AG04450 (cell line): ENCODE measurements at regions not wholly inside any gene's neighbourhood (a gene's known extent, or its start where the extent isn't known, plus 50 kb on each side); places are given as distances from the start of the nearest gene placed in this dataset.

ENCODE experiments used
- CTCF ChIA-PET: fragments of 300-600, 350-600 bp; formaldehyde crosslinking; extraction: SDS; loops from one replicate; lab custom pipeline; 2022; ENCODE audit warnings: antibody characterized with exemption, inconsistent platforms; lab: Charles Lee
- POLR2A ChIA-PET: fragments of 350-600 bp; formaldehyde crosslinking; extraction: SDS; loops from one replicate; lab custom pipeline; 2021; ENCODE audit warnings: antibody characterized with exemption, inconsistent platforms; lab: Yijun Ruan, JAX
- DNase-seq: peaks from one replicate; pipeline ENCODE4 v3.0.0-alpha.2; 2011; ENCODE audit warnings: low read depth, low spot score
- H3K27ac ChIP-seq: one replicate; pipeline ENCODE4 v1.5.1; 2012; ENCODE audit warnings: low read depth, low read length, control low read depth
- H3K27me3 ChIP-seq: one replicate; pipeline ENCODE4 v1.6.0; 2012; ENCODE audit warnings: low read length; ENCODE audit not compliant: control insufficient read depth, insufficient read depth
- H3K4me3 ChIP-seq: 2 replicates; pipeline ENCODE4 v1.5.1; 2011; ENCODE audit warnings: mild to moderate bottlenecking, low read depth, low read length, control low read depth
- H3K9me3 ChIP-seq: 2 replicates; pipeline ENCODE4 v1.5.1; 2012; ENCODE audit warnings: low read length; ENCODE audit not compliant: control insufficient read depth, insufficient read depth
- CTCF ChIP-seq: IDR thresholded peaks from 2 replicates; pipeline ENCODE4 v1.5.1; 2011; ENCODE audit warnings: low read depth, low read length, control low read depth, inconsistent platforms

DNA sequence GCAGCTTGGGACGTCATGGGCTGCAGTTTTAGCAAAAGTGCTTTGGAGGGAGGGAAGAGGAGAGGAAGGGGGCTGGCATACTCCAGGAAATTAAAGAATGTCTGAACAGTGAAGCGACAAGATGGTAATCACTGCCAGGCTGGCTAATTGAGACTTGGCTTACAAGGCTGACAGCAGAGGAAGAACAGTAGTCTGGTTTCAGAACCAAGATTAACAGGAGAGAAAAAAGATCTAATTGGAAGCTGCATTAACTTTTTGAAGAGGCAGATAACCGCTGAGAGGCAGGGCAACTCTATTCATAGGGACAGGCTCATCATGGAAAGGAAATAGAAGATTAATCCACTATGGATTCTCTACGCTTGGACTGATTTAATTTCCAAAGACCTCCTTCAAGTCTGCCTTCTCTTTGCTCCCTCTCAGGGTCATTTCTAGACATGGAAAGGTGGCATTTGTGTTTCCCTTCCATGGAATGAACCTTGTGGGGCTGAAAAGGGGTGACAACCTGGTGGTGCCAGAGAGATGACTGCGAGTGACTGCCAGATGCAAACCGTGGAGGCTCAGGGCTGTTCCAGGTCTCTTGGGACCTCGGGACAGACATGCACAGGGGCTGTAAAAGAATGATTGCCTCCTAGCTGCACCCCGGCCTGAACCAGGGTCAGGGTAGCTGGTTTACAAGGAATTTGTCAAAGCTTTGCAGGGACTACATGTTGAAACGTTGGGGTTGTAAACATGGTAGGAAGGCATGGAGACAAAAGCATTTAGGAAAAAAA lies 210.2 kb upstream of the NPY start:
- ChIA-PET CTCF (no interaction called here), POLR2A (no interaction called here)
- no peak for DNase-seq
- Histone ChIP-seq H3K9me3 (no peaks in the 10 kb centered on the region), H3K27me3 (no peaks in the 10 kb centered on the region), H3K27ac (no peak overlapping the region), H3K4me3 (no peak overlapping the region)
- no peak for TF ChIP-seq CTCF

- TF ChIP-seq CTCF = no peak
- no peak overlapping the region for H3K4me3 ChIP-seq
- ChIA-PET CTCF (no interaction called here), POLR2A (no interaction called here)
- no peak for DNase-seq
- H3K9me3 ChIP-seq = no peaks in the 10 kb centered on the region
- no peak overlapping the region for H3K27ac ChIP-seq
- H3K27me3 ChIP-seq = no peaks in the 10 kb centered on the region
These were observed 208.6 kb upstream of the NPY start for GRCh38 chr7:24075426-24075810.

DNA sequence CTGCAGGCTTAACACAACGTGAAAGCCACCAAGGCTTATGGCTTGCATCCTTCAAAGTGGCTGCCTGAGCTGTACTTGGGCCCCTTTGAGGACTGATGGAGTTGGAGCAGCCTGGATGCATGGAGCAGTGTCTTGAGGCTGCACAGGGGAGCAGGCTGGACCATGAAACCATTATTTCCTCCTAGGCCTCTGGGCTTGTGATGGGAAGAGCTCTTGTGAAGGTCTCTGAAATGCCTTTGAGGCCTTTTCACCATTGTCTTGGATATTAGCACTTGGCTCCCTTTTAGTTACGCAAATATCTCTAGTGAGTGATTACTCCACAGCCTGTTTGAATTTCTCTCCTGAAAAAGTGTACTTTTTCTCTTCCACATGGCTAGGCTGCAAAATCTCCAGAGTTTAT lies 201.2 kb upstream of the NPY start:
- no peak for DNase-seq
- ChIA-PET POLR2A (no interaction called here), CTCF (no interaction called here)
- no peak for TF ChIP-seq CTCF
- Histone ChIP-seq H3K27ac (no peak overlapping the region), H3K27me3 (no peaks in the 10 kb centered on the region), H3K9me3 (no peaks in the 10 kb centered on the region), H3K4me3 (no peak overlapping the region)

GRCh38 chr7:24102988-24103387 lies 181.0 kb upstream of the NPY start:
- ChIA-PET CTCF (no interaction called here), POLR2A (no interaction called here)
- TF ChIP-seq CTCF = no peak
- H3K4me3 ChIP-seq = no peak overlapping the region
- H3K9me3 ChIP-seq = no peaks in the 10 kb centered on the region
- no peaks in the 10 kb centered on the region for H3K27me3 ChIP-seq
- DNase-seq = no peak
- H3K27ac ChIP-seq = no peak overlapping the region

GRCh38 chr7:24108906-24109376 lies 175.0 kb upstream of the NPY start:
- no peak overlapping the region for H3K4me3 ChIP-seq
- H3K9me3 ChIP-seq = no peaks in the 10 kb centered on the region
- no peak overlapping the region for H3K27ac ChIP-seq
- no peak for TF ChIP-seq CTCF
- CTCF ChIA-PET = no interaction called here
- POLR2A ChIA-PET = no interaction called here
- peaks cover 3% of the 10 kb centered on the region for H3K27me3 ChIP-seq
- no peak for DNase-seq
